KOPT-K1 (cell line): ENCODE measurements at regions not wholly inside any gene's neighbourhood (a gene's known extent, or its start where the extent isn't known, plus 50 kb on each side); places are given as distances from the start of the nearest gene placed in this dataset.

Experiments
- H3K27ac ChIP-seq: fragments of 200-600 bp; sonication (generic); 2 replicates; pipeline ENCODE4 v1.5.1; 2016; ENCODE audit warnings: antibody characterized with exemption, mild to moderate bottlenecking, low read depth, low read length; ENCODE audit not compliant: poor library complexity, severe bottlenecking
- H3K36me3 ChIP-seq: fragments of 200-600 bp; sonication (generic); 2 replicates; pipeline ENCODE4 v1.5.1; 2017; ENCODE audit warnings: antibody characterized with exemption, mild to moderate bottlenecking, low read length, moderate library complexity; ENCODE audit not compliant: insufficient read depth
- H3K9me3 ChIP-seq: fragments of 200-600 bp; sonication (generic); 2 replicates; pipeline ENCODE4 v1.5.1; 2017; ENCODE audit warnings: antibody characterized with exemption, low read length, mild to moderate bottlenecking; ENCODE audit not compliant: insufficient read depth, poor library complexity, severe bottlenecking

DNA sequence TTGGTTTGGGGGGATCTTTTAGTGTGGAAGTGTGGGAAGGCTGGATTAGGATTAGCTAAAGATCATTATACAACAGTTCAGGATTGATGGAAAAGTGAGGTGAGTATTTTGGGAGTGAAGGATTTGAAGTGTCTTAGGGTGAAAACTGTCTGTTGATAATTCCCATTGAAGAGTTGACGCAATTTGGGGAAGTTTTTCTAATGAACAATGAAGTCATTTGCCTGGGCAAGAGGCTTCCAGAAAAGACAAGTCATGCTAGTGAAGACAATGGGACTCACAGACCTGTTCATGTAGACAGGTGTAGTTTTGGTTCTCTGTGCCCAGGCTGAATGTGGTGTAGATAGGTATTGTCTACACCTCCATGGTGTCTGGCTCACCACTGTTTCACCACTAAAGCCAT, 194.3 kb upstream of the GPR26 start:
- no peaks in the 10 kb centered on the region for H3K36me3 ChIP-seq
- no peaks in the 10 kb centered on the region for H3K9me3 ChIP-seq
- H3K27ac ChIP-seq = no peak overlapping the region

DNA sequence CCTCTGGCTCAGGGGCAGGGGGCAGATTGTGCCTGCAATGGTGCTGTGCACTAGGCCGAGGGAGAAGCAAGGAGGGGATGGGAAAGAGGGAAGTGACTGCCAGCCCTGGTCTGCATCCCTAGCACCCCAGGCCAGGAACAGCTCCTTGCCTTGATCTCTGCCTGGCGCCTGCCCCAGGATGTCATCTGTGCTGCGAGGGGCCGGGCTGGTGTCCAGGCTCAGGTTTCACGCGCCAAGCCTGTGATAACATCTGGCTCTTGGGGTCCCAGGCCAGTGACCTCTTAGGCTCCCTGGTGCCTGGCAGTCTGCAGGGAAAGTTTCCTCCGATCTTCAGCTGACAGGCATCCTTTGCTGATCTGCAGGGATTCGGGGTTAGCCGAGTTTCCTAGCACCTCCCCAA, 193.5 kb upstream of the GPR26 start:
- Histone ChIP-seq H3K9me3 (no peaks in the 10 kb centered on the region), H3K36me3 (no peaks in the 10 kb centered on the region), H3K27ac (no peak overlapping the region)

DNA sequence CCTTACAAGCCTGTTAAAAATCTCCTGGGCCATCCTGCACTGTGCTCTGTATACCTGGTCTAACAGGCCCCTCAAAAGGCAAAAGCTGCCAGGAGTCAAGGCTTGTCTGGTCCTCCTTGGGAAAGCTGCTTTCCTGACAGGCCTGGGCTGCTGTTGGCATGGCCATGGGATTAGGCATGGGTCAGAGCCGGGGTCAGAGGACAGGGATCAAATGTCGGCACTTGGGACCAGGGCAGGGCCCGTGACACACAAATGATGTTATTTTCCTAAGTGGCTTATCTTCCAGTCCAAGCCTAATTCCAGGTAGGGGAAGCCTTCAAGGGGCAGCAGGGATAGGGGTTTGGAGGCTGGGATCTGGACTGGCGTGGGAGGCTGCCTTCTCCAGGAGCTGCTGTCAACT, 191.5 kb upstream of the GPR26 start:
- Histone ChIP-seq H3K9me3 (no peaks in the 10 kb centered on the region), H3K36me3 (no peaks in the 10 kb centered on the region), H3K27ac (no peak overlapping the region)

DNA sequence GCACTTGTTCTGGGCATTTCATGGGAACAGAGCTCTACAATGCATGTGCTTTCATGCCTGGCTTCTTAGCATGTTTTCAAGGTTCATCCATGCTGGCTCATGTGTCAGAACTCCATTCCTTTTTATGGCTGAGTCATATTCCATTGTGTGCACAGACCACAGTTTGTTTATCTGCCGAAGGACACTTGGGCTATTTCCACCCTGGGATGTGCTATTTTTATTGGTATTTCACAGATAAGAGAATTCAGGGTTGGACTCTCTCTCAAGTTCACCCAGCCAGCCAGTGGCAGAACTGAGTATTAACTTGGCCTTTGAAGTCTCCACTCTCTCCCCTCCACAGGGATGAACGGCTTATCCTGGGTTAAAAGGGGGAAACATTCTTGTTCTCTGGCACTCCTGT, 190.7 kb upstream of the GPR26 start:
- H3K9me3 ChIP-seq = no peaks in the 10 kb centered on the region
- no peaks in the 10 kb centered on the region for H3K36me3 ChIP-seq
- H3K27ac ChIP-seq = no peak overlapping the region

DNA sequence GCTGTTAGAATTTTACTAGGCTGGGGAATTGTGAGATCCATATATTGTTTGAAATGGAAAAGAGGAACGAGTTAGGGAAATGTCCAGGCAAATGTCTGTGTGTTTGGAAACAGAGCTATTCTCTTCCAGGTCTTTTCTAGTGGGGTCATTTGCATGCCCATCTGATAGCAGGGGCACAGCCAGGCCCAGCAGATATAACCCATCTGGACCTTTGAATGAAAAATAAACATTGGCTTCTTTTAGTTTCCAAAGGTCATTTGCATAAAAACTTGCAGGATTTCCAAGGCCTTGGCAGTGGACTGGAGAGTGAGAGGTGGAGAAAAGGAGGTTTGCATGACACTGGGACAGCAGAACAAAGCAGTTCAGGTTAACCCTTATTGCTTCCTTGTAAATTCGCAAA, 188.0 kb upstream of the GPR26 start:
- no peaks in the 10 kb centered on the region for H3K9me3 ChIP-seq
- no peaks in the 10 kb centered on the region for H3K36me3 ChIP-seq
- no peak overlapping the region for H3K27ac ChIP-seq

GRCh38 chr10:123479640-123480039, 186.5 kb upstream of the GPR26 start:
- no peaks in the 10 kb centered on the region for H3K36me3 ChIP-seq
- no peak overlapping the region for H3K27ac ChIP-seq
- H3K9me3 ChIP-seq = no peaks in the 10 kb centered on the region

- no peak overlapping the region for H3K27ac ChIP-seq
- H3K9me3 ChIP-seq = no peaks in the 10 kb centered on the region
- H3K36me3 ChIP-seq = no peaks in the 10 kb centered on the region
Observed at GRCh38 chr10:123480344-123480743, 185.8 kb upstream of the GPR26 start.

- Histone ChIP-seq H3K36me3 (no peaks in the 10 kb centered on the region), H3K9me3 (no peaks in the 10 kb centered on the region), H3K27ac (no peak overlapping the region)
Observed at GRCh38 chr10:123480845-123481244, 185.3 kb upstream of the GPR26 start.

DNA sequence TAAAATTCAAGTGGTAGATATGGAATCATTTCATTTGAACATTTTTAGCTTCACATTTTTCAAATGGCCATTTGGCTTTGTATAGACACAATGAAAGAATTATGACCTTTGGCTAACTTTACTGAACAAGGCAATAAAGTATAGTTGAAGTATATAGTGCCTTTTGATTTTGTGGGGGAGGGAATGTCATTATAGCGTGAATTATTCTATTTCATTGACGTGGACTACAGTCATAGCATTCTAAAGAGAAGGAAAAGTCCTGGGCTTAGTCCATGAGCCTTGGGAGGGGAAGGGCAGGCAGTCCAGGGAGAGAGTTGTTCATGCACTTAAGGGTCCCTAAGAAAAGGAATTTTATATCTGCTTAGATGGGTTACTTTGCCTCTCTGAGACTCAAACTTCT, 181.4 kb upstream of the GPR26 start:
- Histone ChIP-seq H3K36me3 (no peaks in the 10 kb centered on the region), H3K27ac (no peak overlapping the region), H3K9me3 (no peaks in the 10 kb centered on the region)

GRCh38 chr10:123485341-123485960, 180.7 kb upstream of the GPR26 start:
- no peaks in the 10 kb centered on the region for H3K9me3 ChIP-seq
- no peaks in the 10 kb centered on the region for H3K36me3 ChIP-seq
- H3K27ac ChIP-seq = no peak overlapping the region

DNA sequence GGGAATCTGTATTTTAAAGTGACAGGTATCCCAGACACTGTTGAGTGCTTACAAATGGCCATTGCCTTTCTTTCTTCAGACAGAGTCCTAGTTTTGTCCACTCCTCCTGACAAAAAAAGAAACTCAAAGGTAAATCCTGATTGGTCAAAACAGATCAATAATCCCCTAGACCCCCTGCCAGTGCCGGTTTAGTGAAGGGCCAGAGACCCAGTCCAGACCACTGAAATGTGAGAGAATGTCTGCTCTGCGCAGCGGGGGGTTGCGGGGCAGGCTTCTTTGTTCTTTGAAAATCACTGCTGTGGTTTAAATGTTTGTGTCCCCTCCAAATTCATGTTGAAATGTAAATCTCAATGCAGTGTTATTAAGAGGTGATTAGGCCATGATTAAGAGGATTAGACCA, 177.7 kb upstream of the GPR26 start:
- H3K36me3 ChIP-seq = no peaks in the 10 kb centered on the region
- H3K9me3 ChIP-seq = no peaks in the 10 kb centered on the region
- no peak overlapping the region for H3K27ac ChIP-seq

- Histone ChIP-seq H3K9me3 (no peaks in the 10 kb centered on the region), H3K27ac (no peak overlapping the region)
Observed at GRCh38 chr10:123491364-123491763, 174.8 kb upstream of the GPR26 start.

GRCh38 chr10:123492016-123492415, 174.1 kb upstream of the GPR26 start:
- H3K36me3 ChIP-seq = no peaks in the 10 kb centered on the region
- no peak overlapping the region for H3K27ac ChIP-seq
- H3K9me3 ChIP-seq = no peaks in the 10 kb centered on the region

More at GRCh38 chr10:123491364-123491763, 174.8 kb upstream of the GPR26 start:
- H3K36me3 ChIP-seq = no peaks in the 10 kb centered on the region

- Histone ChIP-seq H3K36me3 (no peaks in the 10 kb centered on the region), H3K9me3 (no peaks in the 10 kb centered on the region), H3K27ac (no peak overlapping the region)
Observed at GRCh38 chr10:123494301-123494808, 171.8 kb upstream of the GPR26 start.

- Histone ChIP-seq H3K36me3 (no peaks in the 10 kb centered on the region), H3K9me3 (no peaks in the 10 kb centered on the region), H3K27ac (no peak overlapping the region)
Observed at GRCh38 chr10:123496375-123496774, 169.8 kb upstream of the GPR26 start.

DNA sequence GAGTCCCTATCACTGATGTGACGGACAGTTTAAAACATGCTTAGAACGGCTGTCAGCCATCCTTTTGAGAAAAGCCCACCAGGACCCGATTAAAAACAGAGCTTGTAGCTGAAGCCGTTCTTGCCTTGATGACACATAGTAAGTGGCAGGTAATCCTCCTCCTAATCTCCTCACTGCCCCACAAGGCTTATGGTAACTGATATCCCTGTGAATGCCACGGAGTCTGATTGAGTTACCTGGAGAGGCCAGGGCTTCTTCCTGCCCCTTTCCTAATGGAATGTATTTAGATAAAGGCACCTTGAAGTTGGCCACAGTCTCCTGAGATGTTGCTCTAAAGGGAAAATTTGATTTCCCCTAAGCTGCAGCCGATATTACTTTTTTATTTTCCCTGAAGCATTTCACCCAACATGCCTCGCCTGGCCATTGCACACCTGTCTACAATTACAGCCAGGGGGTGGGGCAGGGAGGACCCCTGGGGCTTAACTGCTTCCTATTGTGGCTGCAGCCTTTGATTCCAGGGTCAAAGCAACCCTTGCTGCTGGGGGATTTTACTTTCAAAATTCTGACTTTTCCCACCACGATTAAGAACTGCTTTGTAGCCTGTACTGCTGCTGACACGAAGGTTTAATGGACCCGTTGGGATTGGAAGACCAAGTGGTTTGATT, 169.0 kb upstream of the GPR26 start:
- no peak overlapping the region for H3K27ac ChIP-seq
- H3K36me3 ChIP-seq = no peaks in the 10 kb centered on the region
- no peaks in the 10 kb centered on the region for H3K9me3 ChIP-seq
